ENCODE measurements at regions not wholly inside any gene's neighbourhood (a gene's known extent, or its start where the extent isn't known, plus 50 kb on each side); places are given as distances from the start of the nearest gene placed in this dataset.

- TF ChIP-seq CTCF (IDR thresholded peaks at IDR 0.05; ENCODE audit: insufficient read depth, low read length, poor library complexity, severe bottlenecking): no peak
- TF ChIP-seq EZH2phosphoT487 (conservative IDR thresholded peaks at IDR 0.05; ENCODE audit: low read length): no peak
Observed at GRCh38 chr6:5846335-5846734, 160.4 kb downstream of the NRN1 start.

Data from SU-DHL-6 (cell line).